Skeletal muscle tissue (tissue), 3 donors: ENCODE measurements at regions not wholly inside any gene's neighbourhood (a gene's known extent, or its start where the extent isn't known, plus 50 kb on each side); places are given as distances from the start of the nearest gene placed in this dataset.

Experiments used
- H3K27ac ChIP-seq: one replicate; pipeline ENCODE4 v1.7.0; 2013; ENCODE audit warnings: mild to moderate bottlenecking, low read depth, low read length, inconsistent platforms
- H3K27me3 ChIP-seq, 3 donors: one replicate each; pipeline ENCODE4 v1.7.0; 2013; ENCODE audit warnings: low read length in 3 of 3; ENCODE audit not compliant: control insufficient read depth in 3 of 3, insufficient read depth in 3 of 3
- H3K36me3 ChIP-seq, 3 donors: one replicate each; pipeline ENCODE4 v1.7.0; 2013; ENCODE audit warnings: low read length in 3 of 3; ENCODE audit not compliant: control insufficient read depth in 3 of 3, insufficient read depth in 3 of 3
- H3K4me1 ChIP-seq, 3 donors: one replicate each; pipeline ENCODE4 v1.7.0; 2013; ENCODE audit warnings: low read length in 3 of 3, mild to moderate bottlenecking in 3 of 3; ENCODE audit not compliant: control insufficient read depth in 3 of 3, insufficient read depth in 3 of 3
- H3K4me3 ChIP-seq, 3 donors: one replicate each; pipeline ENCODE4 v1.7.0; 2013; ENCODE audit warnings: low read length in 3 of 3
- H3K9ac ChIP-seq, 3 donors: one replicate each; pipeline ENCODE4 v1.7.0; 2013; ENCODE audit warnings: low read length in 3 of 3, mild to moderate bottlenecking in 3 of 3, moderate library complexity in 2 of 3, low read depth in 1 of 3
- H3K9me3 ChIP-seq, 3 donors: one replicate each; pipeline ENCODE4 v1.7.0; 2013; ENCODE audit warnings: low read length in 3 of 3; ENCODE audit not compliant: control insufficient read depth in 3 of 3
- donor health status: Osteomylitis.

DNA sequence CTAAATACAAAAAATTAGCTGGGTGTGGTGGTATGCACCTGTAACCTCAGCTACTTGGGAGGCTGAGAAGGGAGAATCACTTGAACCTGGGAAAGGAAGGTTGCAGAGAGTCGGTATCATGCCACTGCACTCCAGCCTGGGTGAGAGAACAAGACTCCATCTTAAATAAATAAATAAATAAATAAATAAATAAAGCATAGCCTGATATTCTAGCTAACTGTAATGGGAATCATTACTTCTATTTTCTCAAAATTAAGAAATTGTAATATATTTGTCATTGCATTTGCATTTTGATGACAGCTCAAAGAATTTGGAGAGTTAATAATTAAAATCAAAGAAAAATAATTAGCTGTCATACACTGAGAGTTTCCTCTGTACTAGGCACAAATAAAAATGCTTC is 561.1 kb downstream of the EFNB2 start:
- Histone ChIP-seq H3K4me1 (peaks cover 0 to 3% (median 0%) of the 10 kb centered on the region in 3 donors), H3K36me3 (no peaks in the 10 kb centered on the region), H3K4me3 (no peak overlapping the region), H3K27ac (no peak overlapping the region), H3K9ac (no peak overlapping the region), H3K27me3 (no peaks in the 10 kb centered on the region), H3K9me3 (no peaks in the 10 kb centered on the region)

DNA sequence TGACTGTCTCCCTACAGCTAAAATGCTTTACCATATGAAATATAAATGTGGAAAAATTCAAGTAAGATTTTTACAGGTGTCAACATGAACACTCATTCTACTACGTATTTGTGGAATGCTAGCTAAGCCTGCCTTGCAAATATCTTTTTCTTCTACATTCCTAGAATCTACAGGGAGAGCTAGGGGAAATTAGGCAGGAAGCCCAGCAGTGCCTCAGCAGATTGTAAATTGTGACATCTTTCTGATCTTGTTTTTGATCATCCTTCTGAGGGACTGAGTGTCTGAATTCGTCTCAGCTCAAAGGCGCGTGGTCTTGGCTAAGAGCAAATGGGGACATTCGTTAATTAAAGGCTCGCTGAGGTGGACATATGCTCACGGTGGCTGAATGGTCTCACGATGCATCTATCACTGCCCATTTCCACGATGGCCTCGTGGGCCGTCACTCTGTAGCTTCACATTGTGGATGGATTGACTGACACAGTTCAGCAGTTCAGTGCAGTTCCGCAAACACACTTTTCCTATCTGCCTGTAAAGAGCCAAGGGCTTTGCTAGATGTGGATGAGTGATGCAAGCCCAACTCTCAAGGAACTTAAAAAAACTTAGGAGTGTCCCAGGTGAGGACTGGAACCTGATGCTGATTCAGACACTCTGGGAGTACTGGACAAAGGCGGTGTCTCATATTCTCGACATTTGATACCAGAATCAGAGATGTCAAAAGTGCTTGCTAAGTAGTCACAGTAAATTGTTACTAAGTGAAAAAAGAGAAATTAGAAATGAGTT is 562.5 kb downstream of the EFNB2 start:
- Histone ChIP-seq H3K27me3 (no peaks in the 10 kb centered on the region), H3K9ac (no peak overlapping the region), H3K9me3 (no peaks in the 10 kb centered on the region), H3K27ac (no peak overlapping the region), H3K36me3 (no peaks in the 10 kb centered on the region), H3K4me3 (no peak overlapping the region), H3K4me1 (peaks cover 0 to 3% (median 0%) of the 10 kb centered on the region in 3 donors)

DNA sequence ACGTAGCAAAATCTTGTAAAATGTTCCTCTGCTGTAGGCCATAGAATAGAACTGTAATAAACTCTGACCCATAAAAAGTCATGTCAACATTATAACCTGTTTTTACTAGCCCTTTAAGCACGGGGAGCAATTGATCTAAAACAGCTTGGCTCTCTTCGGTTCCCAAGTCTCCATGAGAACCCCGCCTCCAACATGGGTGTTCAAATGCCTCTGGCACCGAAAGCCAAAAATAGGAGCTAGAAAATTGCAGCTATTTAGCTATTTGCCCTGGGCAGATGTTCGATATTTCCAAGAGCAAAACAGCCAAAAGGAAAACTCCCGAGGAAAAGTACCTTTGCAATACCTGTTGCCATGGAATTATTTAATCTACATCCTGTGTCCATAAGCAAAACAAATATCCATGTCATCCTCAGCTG is 563.1 kb downstream of the EFNB2 start:
- H3K27ac ChIP-seq, result no peak overlapping the region
- no peak overlapping the region for H3K4me3 ChIP-seq
- H3K9me3 ChIP-seq, result no peaks in the 10 kb centered on the region
- H3K36me3 ChIP-seq, result no peaks in the 10 kb centered on the region
- no peak overlapping the region for H3K9ac ChIP-seq
- peaks cover 0 to 3% (median 0%) of the 10 kb centered on the region in 3 donors for H3K4me1 ChIP-seq
- no peaks in the 10 kb centered on the region for H3K27me3 ChIP-seq

GRCh38 chr13:105971738-105972137 is 563.7 kb downstream of the EFNB2 start:
- H3K27ac ChIP-seq, result no peak overlapping the region
- no peak overlapping the region for H3K9ac ChIP-seq
- no peaks in the 10 kb centered on the region for H3K36me3 ChIP-seq
- no peaks in the 10 kb centered on the region for H3K9me3 ChIP-seq
- peaks cover 0 to 3% (median 0%) of the 10 kb centered on the region in 3 donors for H3K4me1 ChIP-seq
- no peak overlapping the region for H3K4me3 ChIP-seq
- H3K27me3 ChIP-seq, result no peaks in the 10 kb centered on the region

DNA sequence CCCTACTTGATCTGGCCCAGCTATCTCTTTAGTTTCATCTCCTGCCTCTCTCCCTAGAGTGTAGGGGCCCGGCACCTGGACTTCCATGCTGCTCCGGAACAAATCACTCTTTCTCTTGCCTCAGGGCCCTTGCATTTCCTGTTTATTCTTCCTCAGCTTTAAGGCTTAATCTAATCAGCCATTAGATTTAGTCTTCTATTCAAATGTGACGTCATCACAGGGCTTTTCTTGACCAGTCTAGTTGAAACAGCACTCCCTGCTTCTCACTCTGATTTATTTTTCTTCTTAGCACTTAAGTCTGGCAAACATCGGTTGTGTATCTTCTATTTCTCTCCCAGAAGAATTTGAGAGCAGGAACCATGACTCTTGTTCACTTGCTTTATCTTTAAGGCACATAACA is 564.1 kb downstream of the EFNB2 start:
- no peaks in the 10 kb centered on the region for H3K9me3 ChIP-seq
- H3K9ac ChIP-seq, result no peak overlapping the region
- H3K27me3 ChIP-seq, result no peaks in the 10 kb centered on the region
- no peak overlapping the region for H3K27ac ChIP-seq
- H3K4me3 ChIP-seq, result no peak overlapping the region
- peaks cover 0 to 3% (median 0%) of the 10 kb centered on the region in 3 donors for H3K4me1 ChIP-seq
- H3K36me3 ChIP-seq, result no peaks in the 10 kb centered on the region

GRCh38 chr13:105969761-105970160 is 565.7 kb downstream of the EFNB2 start:
- H3K27me3 ChIP-seq, result no peaks in the 10 kb centered on the region
- no peaks in the 10 kb centered on the region for H3K36me3 ChIP-seq
- H3K4me3 ChIP-seq, result no peak overlapping the region
- H3K4me1 ChIP-seq, result peaks cover 0 to 3% (median 0%) of the 10 kb centered on the region in 3 donors
- no peaks in the 10 kb centered on the region for H3K9me3 ChIP-seq
- H3K27ac ChIP-seq, result no peak overlapping the region
- H3K9ac ChIP-seq, result no peak overlapping the region

GRCh38 chr13:105965910-105966309 is 569.6 kb downstream of the EFNB2 start:
- no peaks in the 10 kb centered on the region for H3K4me1 ChIP-seq
- H3K4me3 ChIP-seq, result no peak overlapping the region
- H3K27ac ChIP-seq, result no peak overlapping the region
- H3K9me3 ChIP-seq, result no peaks in the 10 kb centered on the region
- H3K36me3 ChIP-seq, result no peaks in the 10 kb centered on the region
- no peak overlapping the region for H3K9ac ChIP-seq
- H3K27me3 ChIP-seq, result peaks cover 0 to 3% (median 0%) of the 10 kb centered on the region in 3 donors

DNA sequence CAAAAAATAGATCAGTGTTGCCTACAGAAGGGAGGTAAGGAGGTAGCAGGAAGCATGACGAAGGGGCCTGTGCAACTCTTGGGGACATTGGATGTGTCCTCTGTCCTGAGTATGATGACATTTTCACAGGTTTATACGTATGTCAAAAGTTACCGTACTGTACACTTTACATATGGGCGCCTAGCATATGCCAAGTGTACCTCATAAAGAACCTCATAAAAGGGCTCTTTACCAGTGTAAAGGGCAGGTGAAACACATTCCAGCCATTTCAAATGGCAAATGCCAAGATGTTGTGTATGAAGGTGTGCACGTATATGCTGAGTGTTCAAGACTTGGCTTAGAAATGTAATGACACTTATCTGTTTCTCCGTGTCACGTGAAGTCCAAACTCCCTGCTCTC is 573.4 kb downstream of the EFNB2 start:
- Histone ChIP-seq H3K4me3 (no peak overlapping the region), H3K27me3 (peaks cover 0 to 3% (median 0%) of the 10 kb centered on the region in 3 donors), H3K36me3 (no peaks in the 10 kb centered on the region), H3K4me1 (no peaks in the 10 kb centered on the region), H3K9me3 (no peaks in the 10 kb centered on the region), H3K27ac (no peak overlapping the region), H3K9ac (no peak overlapping the region)

GRCh38 chr13:105961438-105961837 is 574.0 kb downstream of the EFNB2 start:
- Histone ChIP-seq H3K9me3 (no peaks in the 10 kb centered on the region), H3K4me3 (no peak overlapping the region), H3K4me1 (no peaks in the 10 kb centered on the region), H3K36me3 (no peaks in the 10 kb centered on the region), H3K27me3 (peaks cover 0 to 3% (median 0%) of the 10 kb centered on the region in 3 donors), H3K27ac (no peak overlapping the region), H3K9ac (no peak overlapping the region)

DNA sequence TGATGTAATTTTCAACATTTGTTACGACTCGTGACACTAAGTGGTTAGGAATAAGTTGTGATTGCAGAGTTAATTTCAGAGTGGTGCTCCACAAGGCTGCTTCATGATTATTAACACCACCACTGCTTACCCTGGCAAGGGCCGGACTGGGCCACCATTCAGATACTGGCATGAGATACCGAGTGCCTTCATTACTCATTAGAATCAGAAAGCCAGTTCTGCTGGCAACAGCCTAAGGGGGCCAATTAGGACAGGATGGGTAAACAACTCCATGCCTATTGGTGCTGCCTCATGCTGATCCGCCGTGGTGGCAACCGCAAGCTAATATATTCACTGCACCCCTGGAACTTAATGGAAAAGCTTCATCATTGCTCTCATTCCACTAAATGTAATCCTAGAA is 575.1 kb downstream of the EFNB2 start:
- no peak overlapping the region for H3K27ac ChIP-seq
- no peaks in the 10 kb centered on the region for H3K9me3 ChIP-seq
- H3K9ac ChIP-seq, result no peak overlapping the region
- no peak overlapping the region for H3K4me3 ChIP-seq
- peaks cover 0 to 3% (median 0%) of the 10 kb centered on the region in 3 donors for H3K27me3 ChIP-seq
- no peaks in the 10 kb centered on the region for H3K36me3 ChIP-seq
- H3K4me1 ChIP-seq, result no peaks in the 10 kb centered on the region
